Pancreas (tissue), 10 donors: ENCODE measurements at regions not wholly inside any gene's neighbourhood (a gene's known extent, or its start where the extent isn't known, plus 50 kb on each side); places are given as distances from the start of the nearest gene placed in this dataset.

ENCODE experiments used
- ATAC-seq, 4 donors: fragments of 200-7000 bp; cut with Tn5 transposase; one replicate each; pipeline versions ENCODE4 v1.8.0 to v1.9.1; 2020; ENCODE audit warnings: mild to moderate bottlenecking in 4 of 4, moderate library complexity in 4 of 4
- DNase-seq, 6 donors: peaks; one replicate each; pipeline ENCODE4 v3.0.0-alpha.2; 2020
- FAIRE-seq: peaks from 2 replicates; lab custom pipeline; 2012; peaks lifted over from hg19 to GRCh38; lab: Jason Lieb, UNC
- H3K27ac ChIP-seq, 4 donors: fragments of 200-600 bp; sonication (generic); 1 replicate in 3 of 4; 2 replicates in 1 of 4; pipeline versions ENCODE4 v1.5.0 to v1.8.0; 2020
- H3K27me3 ChIP-seq, 4 donors: fragments of 200-600 bp; one replicate each; pipeline ENCODE4 v1.8.0; 2021
- H3K36me3 ChIP-seq, 3 donors: fragments of 200-600 bp; sonication (generic) in 1 of 3; one replicate each; pipeline versions ENCODE4 v1.5.0 to v1.8.0; 2020 to 2021
- H3K4me1 ChIP-seq, 3 donors: fragments of 200-600 bp; one replicate each; pipeline ENCODE4 v1.8.0; 2021
- H3K4me3 ChIP-seq, 4 donors: fragments of 200-600 bp; sonication (generic) in 2 of 4; one replicate each; pipeline versions ENCODE4 v1.5.0 to v1.8.0; 2020 to 2021
- H3K9me3 ChIP-seq, 4 donors: fragments of 200-600 bp; one replicate each; pipeline ENCODE4 v1.8.0; 2021
- WGBS, 2 donors: extraction: QIAGEN DNeasy Blood & Tissue Kit; methylation state at CpG; one replicate each; pipeline ENCODE4 v1.1.7; 2013; 5-methylcytosine and 5-hydroxymethylcytosine counted together
- intact Hi-C, 3 donors: fragments of 100-400 bp; cut with DNase I; formaldehyde crosslinking; loops; one replicate each; pipeline versions ENCODE4 v1.11.1 to v1.14.2; 2022
- TF ChIP-seq, protein P1 (sequence below), 4 donors: fragments of 200-600 bp; sonication (generic) in 3 of 4; IDR thresholded peaks; one replicate each; pipeline versions ENCODE4 v1.5.0 to v1.8.0; 2021; ENCODE audit warnings: antibody characterized with exemption in 4 of 4
- donor health status: healthy with polysubstance abuse.
- donor health status: DM: no; HTN: no; CAD: no; lungs with moderate emphysema.
- donor health status: DM: no; HTN: no; CAD: no.
- donor health status: control.
- donor health status: control.
- donor health status: Bipolar disorder and iron deficiency.
- donor health status: DM: yes; HTN: yes; CAD: no.
- donor health status: DM: no; HTN: no; CAD: no.
- donor health status: DM: no; HTN: no; CAD: no.
- donor health status: DM: yes; HTN: yes; CAD: no.

DNA sequence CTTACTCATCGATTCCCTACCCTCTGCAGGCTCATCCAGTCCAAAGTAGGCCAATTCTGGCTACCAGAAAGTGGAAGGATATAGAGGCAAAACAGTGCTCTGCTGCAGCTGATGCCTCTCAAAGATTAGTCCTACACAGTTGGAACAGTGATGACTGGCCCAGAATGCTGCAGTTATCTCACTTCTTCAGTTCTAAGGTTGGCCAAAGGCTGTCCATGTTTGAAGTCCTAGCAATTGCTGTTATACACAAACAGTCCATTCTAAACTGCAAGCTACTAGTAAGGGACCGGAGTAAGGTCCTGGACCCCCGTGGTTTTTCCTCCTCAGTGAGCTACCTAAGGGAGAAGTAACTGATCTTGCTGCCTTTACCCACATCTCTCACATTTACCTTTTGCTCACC is 129.1 kb upstream of the NRIP1 start:
- intact Hi-C loops, result no loop called here
- Histone ChIP-seq H3K9me3 (no peaks in the 10 kb centered on the region), H3K36me3 (no peaks in the 10 kb centered on the region), H3K4me1 (no peaks in the 10 kb centered on the region), H3K27ac (no peak overlapping the region), H3K4me3 (no peak overlapping the region), H3K27me3 (no peaks in the 10 kb centered on the region)
- no peak for DNase-seq
- no peak for ATAC-seq
- TF ChIP-seq, protein P1, sequence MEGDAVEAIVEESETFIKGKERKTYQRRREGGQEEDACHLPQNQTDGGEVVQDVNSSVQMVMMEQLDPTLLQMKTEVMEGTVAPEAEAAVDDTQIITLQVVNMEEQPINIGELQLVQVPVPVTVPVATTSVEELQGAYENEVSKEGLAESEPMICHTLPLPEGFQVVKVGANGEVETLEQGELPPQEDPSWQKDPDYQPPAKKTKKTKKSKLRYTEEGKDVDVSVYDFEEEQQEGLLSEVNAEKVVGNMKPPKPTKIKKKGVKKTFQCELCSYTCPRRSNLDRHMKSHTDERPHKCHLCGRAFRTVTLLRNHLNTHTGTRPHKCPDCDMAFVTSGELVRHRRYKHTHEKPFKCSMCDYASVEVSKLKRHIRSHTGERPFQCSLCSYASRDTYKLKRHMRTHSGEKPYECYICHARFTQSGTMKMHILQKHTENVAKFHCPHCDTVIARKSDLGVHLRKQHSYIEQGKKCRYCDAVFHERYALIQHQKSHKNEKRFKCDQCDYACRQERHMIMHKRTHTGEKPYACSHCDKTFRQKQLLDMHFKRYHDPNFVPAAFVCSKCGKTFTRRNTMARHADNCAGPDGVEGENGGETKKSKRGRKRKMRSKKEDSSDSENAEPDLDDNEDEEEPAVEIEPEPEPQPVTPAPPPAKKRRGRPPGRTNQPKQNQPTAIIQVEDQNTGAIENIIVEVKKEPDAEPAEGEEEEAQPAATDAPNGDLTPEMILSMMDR (IDR thresholded peaks at IDR 0.05), result no peak
- 88% methylated on average over 3 of the region's 3 CpGs for WGBS, 2 donors
- FAIRE-seq, result no peak

GRCh38 chr21:15195104-15195503 is 130.3 kb upstream of the NRIP1 start:
- Histone ChIP-seq H3K4me1 (no peaks in the 10 kb centered on the region), H3K27me3 (no peaks in the 10 kb centered on the region), H3K9me3 (no peaks in the 10 kb centered on the region), H3K4me3 (no peak overlapping the region), H3K36me3 (no peaks in the 10 kb centered on the region), H3K27ac (no peak overlapping the region)
- intact Hi-C loops, result no loop called here
- FAIRE-seq, result no peak
- ATAC-seq, result no peak
- TF ChIP-seq, protein P1 (IDR thresholded peaks at IDR 0.05), result no peak
- no peak for DNase-seq
- WGBS, 2 donors, result 95% methylated on average over 2 of the region's 2 CpGs

DNA sequence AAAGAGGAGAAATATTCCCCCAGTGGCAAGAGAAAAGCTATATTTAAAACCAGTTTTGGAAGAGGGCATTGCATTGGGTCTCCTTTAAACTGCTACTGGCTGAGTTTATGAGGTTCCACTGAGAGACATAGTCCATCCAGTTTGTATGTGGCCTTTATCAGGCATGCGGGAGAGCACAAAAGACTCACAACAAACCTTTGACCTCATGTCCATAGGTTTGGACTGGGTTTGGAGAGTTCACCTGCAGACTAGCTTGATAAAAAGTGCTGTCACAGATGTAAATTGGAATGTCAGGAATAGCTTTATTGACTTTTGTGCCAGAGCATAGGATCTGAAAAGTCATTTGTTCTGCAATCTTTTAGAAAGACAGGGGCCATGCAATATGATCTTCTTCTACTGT is 131.0 kb upstream of the NRIP1 start:
- Histone ChIP-seq H3K9me3 (no peaks in the 10 kb centered on the region), H3K4me1 (no peaks in the 10 kb centered on the region), H3K27ac (no peak overlapping the region), H3K36me3 (no peaks in the 10 kb centered on the region), H3K4me3 (no peak overlapping the region), H3K27me3 (no peaks in the 10 kb centered on the region)
- intact Hi-C loops, result no loop called here
- TF ChIP-seq, protein P1 (IDR thresholded peaks at IDR 0.05), result no peak
- no peak for ATAC-seq
- DNase-seq, result no peak
- no peak for FAIRE-seq
- WGBS, 2 donors, result 41 to 47% methylated on average over 1 of the region's 1 CpG

GRCh38 chr21:15197696-15198095 is 132.9 kb upstream of the NRIP1 start:
- Histone ChIP-seq H3K36me3 (no peaks in the 10 kb centered on the region), H3K27ac (no peak overlapping the region), H3K27me3 (no peaks in the 10 kb centered on the region), H3K4me1 (no peaks in the 10 kb centered on the region), H3K4me3 (no peak overlapping the region), H3K9me3 (no peaks in the 10 kb centered on the region)
- ATAC-seq (peak in 1 of 4 donors; percentile 20), DNase-seq (no peak), FAIRE-seq (no peak)
- intact Hi-C loops, result no loop called here
- TF ChIP-seq, protein P1 (IDR thresholded peaks at IDR 0.05), result no peak
- WGBS, 2 donors, result 86% methylated on average over 2 of the region's 2 CpGs

DNA sequence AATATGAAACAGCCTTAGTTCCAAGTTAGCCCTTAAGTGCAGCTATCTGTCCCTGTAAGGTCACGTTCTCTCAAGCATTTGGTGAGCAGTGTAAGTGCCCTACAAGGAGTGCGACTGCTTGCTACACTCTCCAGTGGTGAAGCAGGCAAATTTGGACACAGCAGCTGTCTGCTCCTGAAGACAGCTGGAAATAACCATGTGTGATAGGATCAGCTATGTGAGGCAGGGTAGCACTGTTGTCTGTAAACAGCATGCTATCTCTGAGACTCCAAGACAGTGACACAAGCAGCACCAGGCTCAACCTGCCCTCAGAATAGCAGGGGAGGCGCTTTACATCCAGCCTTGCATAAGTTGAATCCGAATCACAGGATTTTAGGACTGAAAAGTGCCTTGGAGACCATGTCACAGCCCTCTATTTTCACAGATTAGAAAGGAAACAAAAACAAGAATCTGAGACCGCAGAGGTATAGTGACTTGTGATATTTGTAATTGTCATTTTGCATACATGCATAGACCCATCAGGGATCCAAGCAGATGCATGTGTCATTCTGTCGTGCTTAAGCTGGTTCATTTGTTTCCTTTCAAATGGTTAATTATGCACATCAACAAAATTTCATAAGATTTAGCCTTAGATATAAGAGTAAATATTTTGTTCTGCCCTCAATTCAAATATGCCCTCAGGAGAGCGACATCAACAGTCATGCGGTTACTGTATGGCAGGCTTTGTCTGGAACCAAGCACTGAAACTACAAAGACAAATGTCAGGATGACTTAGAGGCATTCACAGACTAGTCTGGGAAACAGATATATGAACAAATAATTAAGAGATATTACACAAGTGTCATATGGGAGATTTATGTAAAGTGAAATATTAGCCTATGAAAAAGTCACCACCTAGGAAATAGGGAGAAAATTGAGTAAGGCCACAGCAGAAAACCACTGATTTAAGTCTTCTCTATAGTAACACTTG is 134.9 kb upstream of the NRIP1 start:
- H3K36me3 ChIP-seq, result no peaks in the 10 kb centered on the region
- no peaks in the 10 kb centered on the region for H3K27me3 ChIP-seq
- H3K4me1 ChIP-seq, result peaks cover 0 to 9% (median 4%) of the 10 kb centered on the region in 3 donors
- H3K27ac ChIP-seq, result no peak overlapping the region
- no peak for DNase-seq
- 91% methylated on average over 8 of the region's 8 CpGs for WGBS, 2 donors
- no peak for ATAC-seq
- TF ChIP-seq, protein P1 (IDR thresholded peaks at IDR 0.05), result no peak
- FAIRE-seq, result no peak
- H3K4me3 ChIP-seq, result no peak overlapping the region
- intact Hi-C loops, result no loop called here
- no peaks in the 10 kb centered on the region for H3K9me3 ChIP-seq
